ENCODE measurements at regions not wholly inside any gene's neighbourhood (a gene's known extent, or its start where the extent isn't known, plus 50 kb on each side); places are given as distances from the start of the nearest gene placed in this dataset.

DNA sequence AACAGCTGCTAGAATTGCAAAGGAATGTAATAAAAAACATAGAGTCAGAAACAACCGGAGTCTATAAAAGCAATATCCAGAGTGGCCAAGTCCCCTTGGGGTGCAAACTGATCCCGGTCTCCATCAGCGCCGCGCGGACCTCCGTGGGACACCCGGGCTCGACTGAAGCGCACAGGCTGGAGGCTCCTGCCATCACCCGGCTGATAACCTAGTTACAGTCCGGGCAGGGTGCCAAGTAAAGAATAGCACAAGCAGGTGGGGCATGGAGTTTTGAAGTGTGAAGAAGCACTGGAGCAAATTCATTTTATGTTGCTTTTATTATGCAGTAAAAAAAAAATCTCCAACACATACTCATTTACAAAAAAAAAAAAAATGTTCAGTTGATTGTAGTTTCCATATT is 205.1 kb upstream of the GMDS start:
- TF ChIP-seq ZNF274 (IDR thresholded peaks at IDR 0.05; ENCODE audit: low read depth, low read length) = no peak
- no peak for TF ChIP-seq SUZ12 (IDR thresholded peaks at IDR 0.05; ENCODE audit: extremely low read depth, insufficient read depth, insufficient read length)
- no peak for TF ChIP-seq YY1 (IDR thresholded peaks at IDR 0.05; ENCODE audit: insufficient read depth, insufficient read length)

All from NT2/D1 (cell line).